Renal cortical epithelial cell (primary cell): ENCODE measurements at regions not wholly inside any gene's neighbourhood (a gene's known extent, or its start where the extent isn't known, plus 50 kb on each side); places are given as distances from the start of the nearest gene placed in this dataset.

Experiments
- DNase-seq: peaks from one replicate; pipeline ENCODE4 v3.0.0-alpha.2; 2011; ENCODE audit warnings: low read depth

GRCh38 chr5:68407311-68408239 is 192.0 kb downstream of the PIK3R1 start:
- DNase-seq = no peak

DNA sequence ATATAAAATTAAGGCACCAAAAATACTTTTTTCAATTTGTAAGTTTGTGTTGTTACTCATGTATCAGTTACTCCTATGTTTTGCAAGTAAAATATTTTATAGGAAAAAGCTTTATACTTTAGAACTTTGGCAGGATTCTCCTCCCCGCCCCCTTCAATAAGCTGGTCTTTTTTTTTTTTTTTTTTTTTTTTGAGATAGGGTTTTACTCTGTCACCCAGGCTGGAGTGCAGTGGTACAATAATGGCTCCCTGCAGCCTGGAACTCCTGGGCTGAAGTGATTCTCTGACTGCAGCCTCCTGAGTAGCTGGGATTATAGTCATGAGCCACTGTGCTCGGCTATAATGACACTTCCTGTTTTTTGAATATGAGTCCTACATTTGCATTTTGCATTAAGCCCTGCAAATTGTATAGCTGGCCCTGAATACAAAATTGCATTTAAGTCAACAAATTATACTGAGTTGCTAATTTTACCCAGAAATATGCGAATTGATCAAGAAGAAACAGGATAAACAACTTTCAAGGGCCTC is 192.9 kb downstream of the PIK3R1 start:
- DNase-seq = no peak

DNA sequence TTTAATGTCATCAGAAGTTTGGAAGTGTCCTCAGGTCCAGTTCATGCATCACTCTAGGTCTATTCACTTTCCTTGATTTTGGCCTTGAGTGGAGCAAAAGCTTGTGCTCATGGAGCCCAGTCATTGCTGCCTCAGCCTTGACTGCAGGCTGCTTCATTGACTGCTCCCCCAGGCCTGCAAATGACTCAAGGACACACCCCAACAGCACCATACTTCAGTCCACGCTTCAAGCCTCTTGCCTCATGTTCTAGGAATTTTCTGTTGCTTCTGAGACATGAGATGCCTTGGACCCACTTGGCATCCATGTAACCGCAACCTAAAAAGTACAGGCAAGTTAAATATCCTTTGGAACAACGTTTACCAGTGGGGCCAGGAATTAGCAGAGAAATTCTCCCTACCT is 193.7 kb downstream of the PIK3R1 start:
- DNase-seq = peak; percentile 73

DNA sequence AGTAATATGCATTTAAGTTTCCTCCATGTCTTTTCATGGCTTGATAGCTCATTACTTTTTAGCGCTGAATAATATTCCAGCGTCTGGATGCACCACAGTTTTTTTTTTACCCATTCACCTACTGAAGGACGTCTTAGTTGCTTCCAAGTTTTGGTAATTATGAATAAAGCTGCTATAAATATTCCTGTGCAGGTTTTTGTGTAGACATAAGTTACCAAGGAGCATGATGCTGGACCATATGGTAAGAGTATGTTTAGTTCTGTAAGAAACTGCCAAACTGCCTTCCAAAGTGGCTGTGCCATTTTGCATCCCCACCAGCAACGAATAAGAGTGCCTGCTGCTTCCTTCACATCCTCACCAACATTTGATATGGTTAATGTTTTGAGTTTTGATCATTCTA is 195.6 kb downstream of the PIK3R1 start:
- no peak for DNase-seq

DNA sequence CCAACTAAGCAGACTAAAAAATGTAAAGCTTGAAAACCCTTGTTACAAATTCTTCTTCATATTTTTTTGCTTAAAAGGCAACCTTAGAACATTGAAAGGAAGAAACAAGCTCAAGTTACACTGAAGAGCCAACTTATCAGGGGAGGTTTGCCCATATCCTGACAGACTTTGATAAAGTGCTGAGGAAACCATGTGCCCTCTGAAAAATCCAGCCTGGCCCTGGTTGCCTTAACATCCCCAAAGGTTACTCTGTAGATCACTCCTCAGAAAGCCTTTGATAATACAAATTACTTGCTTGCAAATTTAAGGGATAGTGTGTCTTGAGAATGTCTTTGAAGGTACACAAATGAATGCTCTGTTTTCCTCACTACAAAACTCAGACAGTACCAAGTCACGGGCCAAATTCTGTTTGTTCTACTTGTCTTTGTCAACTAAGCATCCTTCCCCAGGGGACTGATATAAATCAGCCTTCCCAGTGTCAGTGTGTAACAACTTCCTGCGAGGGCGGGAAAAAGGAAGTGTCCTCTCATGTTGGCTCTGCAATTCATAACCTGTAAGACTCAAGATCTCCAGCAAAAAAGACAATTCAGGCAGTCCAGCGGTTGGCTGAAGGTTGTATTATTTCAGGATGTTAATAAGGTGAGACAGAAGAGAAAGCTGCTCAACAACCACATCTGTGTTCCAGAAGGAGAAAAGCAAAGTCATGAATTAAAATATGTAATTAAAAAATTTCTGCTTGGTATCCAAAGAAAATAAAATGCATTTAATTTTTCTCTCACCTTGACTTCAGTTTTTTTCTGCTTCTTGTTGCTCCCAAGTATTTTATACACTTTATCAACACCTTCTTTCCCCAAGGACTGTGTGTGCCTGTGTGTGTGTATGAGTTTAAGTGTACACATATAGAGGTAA is 199.9 kb downstream of the PIK3R1 start:
- no peak for DNase-seq

DNA sequence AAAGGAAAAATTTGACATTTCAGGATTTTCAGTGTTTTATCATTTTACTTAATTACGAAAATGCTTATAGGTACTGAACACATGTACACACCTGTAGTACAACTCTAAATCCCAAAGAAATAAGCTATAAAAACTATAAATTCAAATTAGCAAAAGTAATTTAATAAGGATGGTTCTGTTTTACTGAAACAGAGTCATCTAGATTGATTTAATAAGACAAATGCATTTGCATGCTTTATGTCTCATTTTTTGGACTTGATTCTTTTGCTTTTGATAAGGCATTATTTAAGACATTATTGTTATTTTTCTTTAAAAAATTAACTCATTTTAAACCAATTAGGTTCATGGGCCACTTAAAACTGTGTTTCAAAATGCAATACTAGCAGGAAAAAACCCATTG is 201.2 kb downstream of the PIK3R1 start:
- DNase-seq = no peak

- peak; percentile 65 for DNase-seq
Observed at GRCh38 chr5:68418201-68418600, 202.6 kb downstream of the PIK3R1 start.

- no peak for DNase-seq
Observed at GRCh38 chr5:68418680-68419079, 203.1 kb downstream of the PIK3R1 start.

- no peak for DNase-seq
Observed at GRCh38 chr5:68419081-68419636, 203.6 kb downstream of the PIK3R1 start.

- peak; percentile 81 for DNase-seq
Observed at GRCh38 chr5:68419637-68420452, 204.3 kb downstream of the PIK3R1 start.

GRCh38 chr5:68420476-68421344 is 205.2 kb downstream of the PIK3R1 start:
- no peak for DNase-seq

DNA sequence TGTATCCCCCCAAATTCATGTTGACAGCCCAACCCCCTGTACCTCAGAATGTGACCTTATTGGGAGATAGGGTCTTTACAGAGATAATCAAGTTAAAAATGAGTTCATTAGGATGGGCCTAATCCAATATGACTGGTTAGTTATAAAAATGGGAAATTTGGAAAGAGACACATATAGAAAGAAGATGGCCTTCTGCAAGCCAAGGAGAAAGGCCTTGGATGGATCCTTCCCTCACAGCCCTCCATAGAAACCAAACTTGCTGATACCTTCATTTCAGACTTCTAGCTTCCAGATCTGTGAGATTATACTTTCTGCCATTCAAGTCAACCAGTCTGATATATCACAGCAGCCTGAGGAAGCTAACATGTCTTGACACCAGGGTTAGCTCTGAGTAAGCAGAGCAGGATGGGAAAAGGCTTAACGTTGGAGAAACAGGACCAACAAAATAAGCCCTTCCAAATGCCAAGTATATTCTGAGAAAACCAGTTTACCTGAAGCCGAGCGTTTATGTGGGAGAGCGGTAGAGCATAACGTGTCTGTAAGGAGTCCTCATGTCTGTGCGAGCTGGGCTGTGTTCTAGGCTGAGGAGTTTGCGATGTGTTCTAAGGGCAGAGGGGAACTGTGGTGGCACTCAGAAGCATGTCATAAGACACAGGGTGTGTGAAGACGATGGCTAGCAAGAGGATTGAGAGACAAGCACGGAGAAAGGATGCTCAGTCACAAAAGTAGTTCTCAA is 206.1 kb downstream of the PIK3R1 start:
- no peak for DNase-seq

- DNase-seq = no peak
Observed at GRCh38 chr5:68423154-68423811, 207.7 kb downstream of the PIK3R1 start.

DNA sequence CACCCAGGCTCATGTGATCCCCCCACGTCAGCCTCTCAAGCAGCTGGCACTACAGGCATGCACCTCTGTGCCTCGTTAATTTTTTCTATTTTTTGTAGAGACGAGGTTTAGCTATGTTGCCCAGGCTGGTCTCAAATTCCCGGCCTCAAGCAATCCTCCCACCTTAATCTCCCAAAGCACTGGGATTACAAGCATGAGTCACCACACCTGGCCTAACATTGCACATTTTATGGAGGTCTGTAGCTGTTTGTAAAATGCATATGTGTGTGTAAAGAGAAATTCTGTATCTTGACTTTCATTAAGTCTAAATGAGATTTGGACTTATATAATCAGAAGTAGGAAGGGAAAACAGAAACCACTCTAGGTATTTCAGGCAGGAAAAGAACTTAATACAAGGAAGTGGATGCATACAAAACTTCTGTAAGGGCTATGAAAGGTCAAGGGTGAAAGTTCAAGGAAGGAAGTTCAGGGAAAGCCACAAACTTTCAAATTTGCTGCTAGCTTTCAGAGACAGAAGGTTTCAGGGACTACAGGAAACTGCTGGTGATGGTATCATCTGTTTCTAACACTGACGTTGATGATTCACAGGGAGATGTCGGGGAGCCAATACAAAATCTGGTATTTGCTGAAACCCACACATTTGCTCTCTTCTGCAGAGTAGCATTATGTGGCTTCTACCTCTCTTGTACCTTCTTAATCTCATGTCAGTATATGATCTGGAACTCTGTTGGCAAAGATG is 209.4 kb downstream of the PIK3R1 start:
- DNase-seq = no peak

DNA sequence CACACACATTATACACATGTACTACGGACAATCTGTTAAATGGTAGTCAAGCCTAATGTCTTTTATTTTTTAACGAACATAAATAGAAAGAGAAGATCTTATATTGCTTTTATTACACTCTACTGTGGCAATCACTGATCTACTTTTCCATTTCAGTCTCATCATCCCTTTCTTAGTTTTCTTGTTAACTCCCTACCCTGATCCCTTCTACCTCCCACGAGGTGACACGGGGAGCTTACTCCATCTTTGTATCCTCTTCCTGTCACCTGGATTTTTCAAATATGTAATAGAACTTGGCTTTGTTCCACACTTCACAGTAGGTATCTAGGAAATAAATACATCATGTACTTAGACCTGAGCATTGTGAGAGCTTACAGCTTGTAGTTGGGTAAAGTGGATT is 211.0 kb downstream of the PIK3R1 start:
- DNase-seq = no peak

DNA sequence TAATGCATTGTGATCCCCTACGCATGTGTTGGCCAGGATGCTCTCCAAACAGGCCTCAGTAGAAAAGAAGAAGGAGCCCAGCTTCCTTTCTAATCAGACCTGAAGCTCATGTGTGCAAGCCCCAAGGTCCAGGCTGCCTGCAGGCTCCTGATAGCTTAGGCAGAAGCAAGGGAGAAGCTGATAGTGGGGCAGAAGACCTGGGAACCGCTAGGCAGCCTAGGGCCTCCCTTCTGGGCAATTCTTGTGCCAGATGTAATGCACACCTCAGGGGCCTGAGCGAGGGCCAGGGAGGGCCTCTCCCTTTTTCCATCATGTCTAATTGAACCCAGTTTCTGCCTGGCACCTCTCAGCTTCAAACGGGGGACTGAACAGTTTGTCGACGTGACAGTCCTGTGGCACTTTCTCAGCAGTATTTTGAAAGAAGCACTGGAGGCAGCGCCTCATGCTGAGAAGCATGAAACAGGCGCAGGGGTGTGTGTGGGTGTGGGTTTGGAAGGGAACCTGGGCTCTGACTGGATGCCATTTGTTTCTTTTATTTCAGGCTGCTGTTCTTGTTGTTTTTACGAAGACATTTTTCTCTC is 212.8 kb downstream of the PIK3R1 start:
- no peak for DNase-seq

DNA sequence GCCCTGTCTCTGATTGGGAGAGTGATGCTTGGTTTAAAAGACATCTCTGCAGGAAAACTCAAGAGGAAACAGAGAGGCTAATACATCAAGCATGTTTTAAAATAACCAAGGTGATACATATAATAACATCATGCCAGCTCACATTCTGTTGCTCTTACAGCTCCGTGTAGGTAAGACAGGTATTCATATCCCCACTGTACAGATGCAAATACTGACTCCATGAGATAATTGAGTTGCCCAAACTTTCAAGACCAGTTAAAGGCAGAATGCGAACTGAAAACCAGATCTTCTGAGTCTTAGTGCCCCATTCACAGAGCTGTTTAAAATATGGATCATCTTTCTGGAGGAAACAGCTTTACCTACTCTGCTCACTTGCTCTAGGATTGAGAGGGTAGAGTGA is 214.0 kb downstream of the PIK3R1 start:
- DNase-seq = no peak

- DNase-seq = no peak
Observed at GRCh38 chr5:68430279-68430678, 214.7 kb downstream of the PIK3R1 start.
